KMS-11 (cell line): ENCODE measurements at regions not wholly inside any gene's neighbourhood (a gene's known extent, or its start where the extent isn't known, plus 50 kb on each side); places are given as distances from the start of the nearest gene placed in this dataset.

ENCODE experiments used
- H2AFZ ChIP-seq: fragments of 200-600 bp; sonication (generic); 2 replicates; pipeline ENCODE4 v1.6.1; 2016; ENCODE audit warnings: antibody characterized with exemption, mixed run types, low read depth
- H3K27ac ChIP-seq: fragments of 200-600 bp; sonication (generic); 2 replicates; pipeline ENCODE4 v1.6.1; 2016; ENCODE audit warnings: mild to moderate bottlenecking, mixed run types
- H3K27me3 ChIP-seq: fragments of 200-600 bp; sonication (generic); 2 replicates; pipeline ENCODE4 v1.6.1; 2017; ENCODE audit warnings: mild to moderate bottlenecking, low read depth, mixed run types, moderate library complexity; ENCODE audit not compliant: insufficient read depth
- H3K36me3 ChIP-seq: fragments of 200-600 bp; sonication (generic); 2 replicates; pipeline ENCODE4 v1.6.1; 2017; ENCODE audit warnings: mild to moderate bottlenecking, mixed run types; ENCODE audit not compliant: insufficient read depth
- H3K4me1 ChIP-seq: fragments of 200-600 bp; sonication (generic); 2 replicates; pipeline ENCODE4 v1.6.1; 2016; ENCODE audit warnings: mild to moderate bottlenecking, low read depth, mixed run types; ENCODE audit not compliant: poor library complexity, severe bottlenecking
- H3K4me2 ChIP-seq: fragments of 200-600 bp; sonication (generic); 2 replicates; pipeline ENCODE4 v1.7.0; 2016; ENCODE audit warnings: mild to moderate bottlenecking, mixed run types
- H3K4me3 ChIP-seq: fragments of 200-600 bp; sonication (generic); IDR thresholded peaks from 2 replicates; pipeline ENCODE4 v1.6.1; 2017; ENCODE audit warnings: low read depth, low read length, mixed read lengths; ENCODE audit not compliant: insufficient read depth
- H3K79me2 ChIP-seq: fragments of 200-600 bp; sonication (generic); 2 replicates; pipeline ENCODE4 v1.6.1; 2016; ENCODE audit warnings: low read depth, mixed run types; ENCODE audit not compliant: insufficient read depth
- H3K9ac ChIP-seq: fragments of 200-600 bp; sonication (generic); 2 replicates; pipeline ENCODE4 v1.6.1; 2016; ENCODE audit warnings: mild to moderate bottlenecking, mixed run types
- H4K20me1 ChIP-seq: fragments of 200-600 bp; sonication (generic); 2 replicates; pipeline ENCODE4 v1.6.1; 2016; ENCODE audit warnings: mild to moderate bottlenecking, mixed run types; ENCODE audit not compliant: insufficient read depth
- CTCF ChIP-seq: fragments of 200-600 bp; sonication (generic); conservative IDR thresholded peaks from 2 replicates; pipeline ENCODE4 v1.6.1; 2017; ENCODE audit warnings: low read depth, mild to moderate bottlenecking, antibody characterized with exemption, low read length, moderate library complexity, mixed read lengths

DNA sequence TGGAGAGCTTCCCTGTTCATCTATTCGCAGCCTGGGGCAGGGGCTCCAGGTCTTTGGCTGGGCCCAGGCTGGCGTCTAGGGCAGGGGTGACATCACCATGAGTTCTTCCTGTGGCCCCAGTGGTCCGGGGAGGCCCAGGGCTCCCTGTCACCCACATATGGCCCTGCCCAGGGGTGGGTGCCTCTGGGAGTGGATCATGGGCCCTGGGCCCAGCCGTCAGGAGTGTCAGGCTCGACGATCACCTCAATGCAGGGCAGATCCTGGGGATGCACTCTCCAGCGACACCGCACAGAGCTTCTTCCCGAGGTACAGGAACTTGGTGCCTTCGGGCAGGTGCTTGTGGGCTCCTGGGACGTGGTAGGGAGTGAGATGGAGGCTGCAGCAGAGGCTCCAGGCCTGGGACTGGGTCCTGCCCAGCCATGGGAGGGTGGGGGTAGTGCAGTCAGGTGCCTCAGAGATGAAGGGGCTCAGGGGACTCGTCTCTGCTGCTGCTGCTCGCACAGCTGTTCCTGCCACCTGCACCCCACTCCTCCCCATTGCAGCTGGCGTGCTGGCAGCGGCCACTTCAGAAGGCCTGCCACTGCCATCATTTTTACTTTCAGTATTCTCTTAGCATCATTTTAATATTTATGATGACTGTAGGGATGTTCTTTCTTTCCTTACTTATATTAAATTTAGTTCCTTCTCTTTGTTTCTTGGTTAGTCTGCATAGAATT is 196.0 kb upstream of the VRK2 start:
- Histone ChIP-seq H2AFZ (no peak overlapping the region), H3K4me3 (no peak overlapping the region), H3K27me3 (no peaks in the 10 kb centered on the region), H3K9ac (no peak overlapping the region), H3K36me3 (no peaks in the 10 kb centered on the region), H3K79me2 (no peaks in the 10 kb centered on the region), H3K27ac (no peak overlapping the region), H3K4me1 (no peaks in the 10 kb centered on the region), H3K4me2 (no peak overlapping the region), H4K20me1 (no peaks in the 10 kb centered on the region)
- no peak for TF ChIP-seq CTCF

GRCh38 chr2:57855212-57855611 is 191.4 kb upstream of the VRK2 start:
- no peak overlapping the region for H3K4me2 ChIP-seq
- no peak overlapping the region for H3K27ac ChIP-seq
- no peak overlapping the region for H2AFZ ChIP-seq
- no peak overlapping the region for H3K4me3 ChIP-seq
- H4K20me1 ChIP-seq: no peaks in the 10 kb centered on the region
- H3K36me3 ChIP-seq: no peaks in the 10 kb centered on the region
- TF ChIP-seq CTCF: no peak
- H3K27me3 ChIP-seq: no peaks in the 10 kb centered on the region
- H3K9ac ChIP-seq: no peak overlapping the region
- no peaks in the 10 kb centered on the region for H3K4me1 ChIP-seq
- no peaks in the 10 kb centered on the region for H3K79me2 ChIP-seq

DNA sequence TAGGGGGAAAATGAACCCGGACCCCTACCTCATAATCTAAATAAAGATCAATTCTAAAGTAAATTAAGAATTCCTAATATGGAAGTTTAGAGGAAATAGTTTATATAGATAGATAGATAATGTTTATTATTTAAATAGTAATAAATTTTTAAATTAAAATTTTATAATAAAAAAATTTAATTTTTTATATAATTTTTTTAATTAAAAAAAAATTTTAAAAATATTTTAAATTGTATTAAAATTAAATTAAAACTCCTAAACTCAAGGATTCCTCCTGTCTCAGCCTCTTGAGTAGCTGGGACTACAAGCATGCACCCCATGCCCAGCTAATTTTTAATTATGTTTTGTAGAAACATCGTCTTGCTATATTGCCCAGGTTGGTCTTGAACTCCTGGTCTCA is 186.9 kb upstream of the VRK2 start:
- TF ChIP-seq CTCF: no peak
- Histone ChIP-seq H3K4me2 (no peak overlapping the region), H2AFZ (no peak overlapping the region), H3K36me3 (no peaks in the 10 kb centered on the region), H3K27me3 (no peaks in the 10 kb centered on the region), H3K79me2 (no peaks in the 10 kb centered on the region), H3K4me3 (no peak overlapping the region), H3K9ac (no peak overlapping the region), H3K4me1 (no peaks in the 10 kb centered on the region), H3K27ac (no peak overlapping the region), H4K20me1 (no peaks in the 10 kb centered on the region)

DNA sequence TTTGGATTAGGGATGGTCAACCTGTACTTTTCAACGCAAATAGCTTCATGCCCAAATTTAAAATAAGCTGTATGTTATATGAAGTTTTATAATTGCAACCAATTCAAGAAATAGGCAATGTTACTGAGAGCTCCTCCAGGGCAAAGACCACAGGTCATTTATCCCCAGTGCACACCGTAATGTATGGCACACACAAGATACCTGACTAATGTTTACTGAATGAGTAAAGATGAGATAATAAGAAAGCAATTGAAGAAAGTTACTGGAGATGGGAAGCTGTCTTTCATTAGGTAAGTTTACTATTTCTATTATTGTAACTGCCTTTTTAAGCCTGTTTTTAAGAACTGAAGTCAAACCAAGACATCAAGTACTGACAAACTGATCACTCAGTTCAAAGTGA is 184.5 kb upstream of the VRK2 start:
- H3K4me3 ChIP-seq: no peak overlapping the region
- H3K4me1 ChIP-seq: no peaks in the 10 kb centered on the region
- H2AFZ ChIP-seq: no peak overlapping the region
- H4K20me1 ChIP-seq: no peaks in the 10 kb centered on the region
- no peak overlapping the region for H3K9ac ChIP-seq
- no peaks in the 10 kb centered on the region for H3K36me3 ChIP-seq
- no peak for TF ChIP-seq CTCF
- H3K4me2 ChIP-seq: no peak overlapping the region
- no peaks in the 10 kb centered on the region for H3K79me2 ChIP-seq
- H3K27me3 ChIP-seq: no peaks in the 10 kb centered on the region
- H3K27ac ChIP-seq: no peak overlapping the region
